OCI-LY7 (cell line): ENCODE measurements at regions not wholly inside any gene's neighbourhood (a gene's known extent, or its start where the extent isn't known, plus 50 kb on each side); places are given as distances from the start of the nearest gene placed in this dataset. TPM values are rescaled to one million over a fixed set of nuclear protein-coding genes. Genes with fewer than 3 reads are reported as not detected.

Experiments
- BruUV-seq: library from RNA; stranded (reverse); fragments of 400-500 nt; replicated peaks from 2 replicates; lab custom pipeline; 2021; lab: Mats Ljungman, UMichigan
- CTCF ChIA-PET: fragments of 300-600 bp; sonication (Branson Sonifier 250); formaldehyde crosslinking; loops from one replicate; lab custom pipeline; 2022; ENCODE audit warnings: antibody characterized with exemption; ENCODE audit not compliant: unreplicated experiment; lab: Charles Lee
- POLR2A ChIA-PET: fragments of 300-600 bp; sonication (Branson Sonifier 250); formaldehyde crosslinking; loops from one replicate; lab custom pipeline; 2022; ENCODE audit warnings: antibody characterized with exemption; lab: Charles Lee
- DNase-seq: peaks from one replicate; pipeline ENCODE4 v3.0.0-alpha.2; 2015; ENCODE audit warnings: low spot score
- H2AFZ ChIP-seq: fragments of 200-600 bp; sonication (generic), shearing (Covaris generic); 2 replicates; pipeline ENCODE4 v1.6.1; 2014; ENCODE audit warnings: mild to moderate bottlenecking, antibody characterized with exemption, low read length, moderate library complexity
- H3K27ac ChIP-seq: fragments of 200-600 bp; sonication (generic); 2 replicates; pipeline ENCODE4 v1.5.1; 2014; ENCODE audit warnings: mixed run types, low read depth, mild to moderate bottlenecking, moderate library complexity, low read length, inconsistent platforms; ENCODE audit not compliant: poor library complexity, severe bottlenecking
- H3K36me3 ChIP-seq: fragments of 200-600 bp; sonication (generic); 2 replicates; pipeline ENCODE4 v1.6.1; 2014; ENCODE audit warnings: mild to moderate bottlenecking, antibody characterized with exemption, low read length, moderate library complexity, mixed read lengths; ENCODE audit not compliant: insufficient read depth
- H3K4me1 ChIP-seq: fragments of 200-600 bp; sonication (generic); 2 replicates; pipeline ENCODE4 v1.5.1; 2014; ENCODE audit warnings: mild to moderate bottlenecking, low read length; ENCODE audit not compliant: insufficient read depth, poor library complexity, severe bottlenecking
- H3K4me2 ChIP-seq: fragments of 200-600 bp; sonication (generic); 2 replicates; pipeline ENCODE4 v1.6.1; 2014; ENCODE audit warnings: mild to moderate bottlenecking, low read length
- H3K4me3 ChIP-seq: fragments of 200-600 bp; sonication (generic); 2 replicates; pipeline ENCODE4 v1.5.1; 2014; ENCODE audit warnings: mild to moderate bottlenecking, low read depth, low read length; ENCODE audit not compliant: poor library complexity, severe bottlenecking
- H3K79me2 ChIP-seq: fragments of 200-600 bp; sonication (generic); 2 replicates; pipeline ENCODE4 v1.6.1; 2016; ENCODE audit warnings: low read depth, mild to moderate bottlenecking, low read length, moderate library complexity, mixed read lengths; ENCODE audit not compliant: insufficient read depth
- H3K9me2 ChIP-seq: fragments of 200-600 bp; sonication (generic); 2 replicates; pipeline ENCODE4 v1.6.1; 2016; ENCODE audit warnings: mild to moderate bottlenecking, low read length, mixed read lengths; ENCODE audit not compliant: insufficient read depth
- H3K9me3 ChIP-seq: fragments of 200-600 bp; sonication (generic); 2 replicates; pipeline ENCODE4 v1.6.1; 2014; ENCODE audit warnings: mild to moderate bottlenecking, mixed run types, low read length, mixed read lengths
- H4K20me1 ChIP-seq: fragments of 200-600 bp; sonication (generic); 2 replicates; pipeline ENCODE4 v1.6.1; 2014; ENCODE audit warnings: mild to moderate bottlenecking, antibody characterized with exemption, low read length, moderate library complexity, mixed read lengths; ENCODE audit not compliant: insufficient read depth
- CTCF ChIP-seq: fragments of 200-600 bp; sonication (generic); conservative IDR thresholded peaks from 2 replicates; pipeline ENCODE4 v1.5.1; 2014; ENCODE audit warnings: mild to moderate bottlenecking, antibody characterized with exemption, low read length, moderate library complexity, mixed read lengths
- EZH2phosphoT487 ChIP-seq: fragments of 200-600 bp; sonication (generic); IDR thresholded peaks from 2 replicates; pipeline ENCODE4 v1.6.1; 2018; ENCODE audit warnings: low read depth, borderline replicate concordance, mild to moderate bottlenecking, mixed run types, antibody characterized with exemption, low read length, moderate library complexity, mixed read lengths
- intact Hi-C: fragments of 100-400 bp; cut with micrococcal nuclease; formaldehyde crosslinking; loops from one replicate; pipeline ENCODE4 v1.10.0; 2022; ENCODE audit not compliant: unreplicated experiment
- small RNA-seq: library from RNA; depleted of rRNA; stranded (forward); fragments of <200 nt; gene quantifications from one replicate; pipeline ENCODE3, GENCODE V24; 2014

GRCh38 chr5:39475881-39476842 lies 51.4 kb upstream of the DAB2 start:
- Histone ChIP-seq H3K4me1 (no peaks in the 10 kb centered on the region), H2AFZ (no peak overlapping the region), H4K20me1 (no peaks in the 10 kb centered on the region), H3K27ac (no peak overlapping the region), H3K4me3 (no peak overlapping the region), H3K79me2 (no peaks in the 10 kb centered on the region), H3K36me3 (no peaks in the 10 kb centered on the region), H3K9me2 (no peaks in the 10 kb centered on the region), H3K4me2 (no peak overlapping the region), H3K9me3 (no peaks in the 10 kb centered on the region)
- intact Hi-C loops = no loop called here
- TF ChIP-seq CTCF = no peak
- no peak for TF ChIP-seq EZH2phosphoT487
- BruUV-seq = no TSS peak
- ChIA-PET POLR2A (interaction anchor here (0.6 to 1.1 kb wide), 3 partner anchors 9 to 29 kb away, joined by 3 to 4 read pairs (median 3); no protein-coding TSS in a partner anchor), CTCF (interaction anchor here (0.6 kb wide), 1 partner anchor 10 kb away, joined by 3 read pairs; no protein-coding TSS in a partner anchor)
- DNase-seq = no peak

- Histone ChIP-seq H3K36me3 (no peaks in the 10 kb centered on the region), H3K27ac (no peak overlapping the region), H4K20me1 (no peaks in the 10 kb centered on the region), H3K4me2 (no peak overlapping the region), H3K9me2 (no peaks in the 10 kb centered on the region), H2AFZ (no peak overlapping the region), H3K4me1 (no peaks in the 10 kb centered on the region), H3K9me3 (no peaks in the 10 kb centered on the region), H3K79me2 (no peaks in the 10 kb centered on the region), H3K4me3 (no peak overlapping the region)
- ChIA-PET CTCF (no interaction called here), POLR2A (interaction anchor here (1.1 kb wide), 1 partner anchor 15 kb away, joined by 4 read pairs; no protein-coding TSS in a partner anchor)
- DNase-seq = no peak
- intact Hi-C loops = no loop called here
- TF ChIP-seq CTCF (no peak), EZH2phosphoT487 (no peak)
- no TSS peak for BruUV-seq
Measured at GRCh38 chr5:39475159-39475571, 50.4 kb upstream of the DAB2 start.

Small RNA genes in the stretch of these regions (small RNA-seq; reads per million reads assigned to genes)
- gene RNU1-150P = not detected
